Adrenal gland (tissue), 9 donors: ENCODE measurements at regions not wholly inside any gene's neighbourhood (a gene's known extent, or its start where the extent isn't known, plus 50 kb on each side); places are given as distances from the start of the nearest gene placed in this dataset.

Experiments used
- DNase-seq, 7 donors: peaks; one replicate each; pipeline ENCODE4 v3.0.0-alpha.2; 2019 to 2020
- H3K27ac ChIP-seq, 5 donors: fragments of 200-600 bp; sonication (generic) in 4 of 5; 1 replicate in 3 of 5; 2 replicates in 2 of 5; pipeline versions ENCODE4 v1.5.1 to v1.8.0; 2016 to 2020; ENCODE audit warnings: mild to moderate bottlenecking in 1 of 5
- H3K27me3 ChIP-seq: fragments of 200-600 bp; 2 replicates; pipeline ENCODE4 v1.8.0; 2021
- H3K36me3 ChIP-seq, 2 donors: fragments of 200-600 bp; replicated peaks in 1 of 2; 1 replicate in 1 of 2; 2 replicates in 1 of 2; pipeline versions ENCODE4 v1.5.1 to v1.8.0; 2018 to 2022
- H3K4me1 ChIP-seq, 2 donors: fragments of 200-600 bp; replicated peaks in 1 of 2; 1 replicate in 1 of 2; 2 replicates in 1 of 2; pipeline versions ENCODE4 v1.5.1 to v1.8.0; 2018 to 2021
- H3K4me3 ChIP-seq, 4 donors: fragments of 200-600 bp; sonication (generic) in 3 of 4; one replicate each; pipeline ENCODE4 v1.5.1; 2016 to 2018
- H3K9me3 ChIP-seq, 3 donors: fragments of 200-600 bp; sonication (generic) in 1 of 3; replicated peaks in 1 of 3; 1 replicate in 2 of 3; 2 replicates in 1 of 3; pipeline versions ENCODE4 v1.5.1 to v1.8.0; 2016 to 2021
- POLR2A ChIP-seq, 2 donors: fragments of 450-650 bp; IDR thresholded peaks; one replicate each; pipeline ENCODE4 v1.6.1; 2017; ENCODE audit warnings: antibody characterized with exemption in 2 of 2, mild to moderate bottlenecking in 2 of 2, moderate library complexity in 1 of 2
- WGBS, 4 donors: extraction: QIAGEN DNeasy Blood & Tissue Kit in 2 of 4; methylation state at CpG; one replicate each; pipeline versions ENCODE4 v1.1.5 to v1.1.7; 2013 to 2017; 5-methylcytosine and 5-hydroxymethylcytosine counted together
- intact Hi-C, 2 donors: fragments of 100-400 bp; cut with DNase I; formaldehyde crosslinking; loops; one replicate each; pipeline versions ENCODE4 v1.14.1 to v1.15.0; 2022 to 2023
- TF ChIP-seq, protein P1 (sequence below), 6 experiments: fragments of 450-650 bp in 4 of 6; fragments of 200-600 bp in 2 of 6; sonication (generic) in 1 of 6; IDR thresholded peaks; 1 replicate in 5 of 6; 2 replicates in 1 of 6; pipeline versions ENCODE4 v1.5.1 to v1.8.0; 2016 to 2021; ENCODE audit warnings: antibody characterized with exemption in 6 of 6, mild to moderate bottlenecking in 2 of 6, moderate library complexity in 1 of 6
- donor health status: healthy with polysubstance abuse.
- donor health status: Bipolar disorder and iron deficiency.
- donor health status: DM: yes; HTN: yes; CAD: no.
- donor health status: DM: no; HTN: no; CAD: no.
- donor health status: DM: no; HTN: no; CAD: no.

DNA sequence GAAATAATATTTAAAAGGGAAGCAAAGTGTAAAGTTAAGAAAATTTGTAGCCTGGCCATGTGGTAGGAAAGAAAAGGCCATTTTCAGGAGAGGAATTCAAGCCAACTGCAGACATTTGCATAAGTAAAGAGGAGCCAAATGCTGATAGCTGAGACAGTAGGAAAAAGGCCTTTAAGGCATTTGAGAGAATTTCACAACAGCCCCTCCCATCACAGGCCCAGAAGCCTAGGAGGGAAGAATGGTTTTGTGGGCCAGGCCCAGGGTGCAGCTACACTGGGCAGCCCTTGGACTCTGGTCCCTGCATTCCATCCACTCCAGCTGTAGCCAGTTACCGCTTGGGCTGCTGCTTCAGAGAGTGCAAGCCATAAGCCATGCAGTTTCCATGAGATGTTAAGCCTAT is 1556.8 kb downstream of the EFNA5 start:
- intact Hi-C loops = no loop called here
- Histone ChIP-seq H3K27me3 (no peaks in the 10 kb centered on the region), H3K4me1 (no peaks in the 10 kb centered on the region), H3K36me3 (no peaks in the 10 kb centered on the region), H3K4me3 (no peak overlapping the region), H3K9me3 (no peaks in the 10 kb centered on the region), H3K27ac (no peak overlapping the region)
- 90 to 100% (median 96%) methylated on average over 1 of the region's 1 CpG for WGBS, 4 donors
- TF ChIP-seq POLR2A (IDR thresholded peaks at IDR 0.05) = no peak
- TF ChIP-seq, protein P1, sequence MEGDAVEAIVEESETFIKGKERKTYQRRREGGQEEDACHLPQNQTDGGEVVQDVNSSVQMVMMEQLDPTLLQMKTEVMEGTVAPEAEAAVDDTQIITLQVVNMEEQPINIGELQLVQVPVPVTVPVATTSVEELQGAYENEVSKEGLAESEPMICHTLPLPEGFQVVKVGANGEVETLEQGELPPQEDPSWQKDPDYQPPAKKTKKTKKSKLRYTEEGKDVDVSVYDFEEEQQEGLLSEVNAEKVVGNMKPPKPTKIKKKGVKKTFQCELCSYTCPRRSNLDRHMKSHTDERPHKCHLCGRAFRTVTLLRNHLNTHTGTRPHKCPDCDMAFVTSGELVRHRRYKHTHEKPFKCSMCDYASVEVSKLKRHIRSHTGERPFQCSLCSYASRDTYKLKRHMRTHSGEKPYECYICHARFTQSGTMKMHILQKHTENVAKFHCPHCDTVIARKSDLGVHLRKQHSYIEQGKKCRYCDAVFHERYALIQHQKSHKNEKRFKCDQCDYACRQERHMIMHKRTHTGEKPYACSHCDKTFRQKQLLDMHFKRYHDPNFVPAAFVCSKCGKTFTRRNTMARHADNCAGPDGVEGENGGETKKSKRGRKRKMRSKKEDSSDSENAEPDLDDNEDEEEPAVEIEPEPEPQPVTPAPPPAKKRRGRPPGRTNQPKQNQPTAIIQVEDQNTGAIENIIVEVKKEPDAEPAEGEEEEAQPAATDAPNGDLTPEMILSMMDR (IDR thresholded peaks at IDR 0.05) = no peak
- no peak for DNase-seq

DNA sequence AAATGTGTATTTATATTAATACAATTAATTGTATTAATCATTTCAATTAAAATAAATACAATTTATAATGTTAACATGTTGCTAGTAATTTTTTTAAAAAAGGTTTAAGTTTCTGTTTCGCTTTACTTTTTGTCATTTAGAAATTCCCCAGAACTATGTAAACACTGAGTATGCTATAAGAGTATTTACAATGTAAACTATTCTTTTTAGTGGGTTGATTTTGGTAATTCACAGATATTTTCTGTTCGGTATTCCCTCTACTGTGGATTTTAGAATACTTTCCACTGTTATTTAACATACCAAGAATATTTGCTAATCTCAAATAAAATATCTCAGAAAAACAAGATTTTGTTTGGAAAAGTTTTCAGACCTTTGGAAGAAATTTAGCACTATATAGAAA is 1564.4 kb downstream of the EFNA5 start:
- Histone ChIP-seq H3K4me1 (no peaks in the 10 kb centered on the region), H3K9me3 (no peaks in the 10 kb centered on the region), H3K27me3 (no peaks in the 10 kb centered on the region), H3K27ac (no peak overlapping the region), H3K4me3 (no peak overlapping the region), H3K36me3 (no peaks in the 10 kb centered on the region)
- DNase-seq = no peak
- TF ChIP-seq, protein P1 (IDR thresholded peaks at IDR 0.05) = no peak
- no peak for TF ChIP-seq POLR2A (IDR thresholded peaks at IDR 0.05)
- intact Hi-C loops = no loop called here
- WGBS, 4 donors = 70 to 82% (median 75%) methylated on average over 2 of the region's 2 CpGs

DNA sequence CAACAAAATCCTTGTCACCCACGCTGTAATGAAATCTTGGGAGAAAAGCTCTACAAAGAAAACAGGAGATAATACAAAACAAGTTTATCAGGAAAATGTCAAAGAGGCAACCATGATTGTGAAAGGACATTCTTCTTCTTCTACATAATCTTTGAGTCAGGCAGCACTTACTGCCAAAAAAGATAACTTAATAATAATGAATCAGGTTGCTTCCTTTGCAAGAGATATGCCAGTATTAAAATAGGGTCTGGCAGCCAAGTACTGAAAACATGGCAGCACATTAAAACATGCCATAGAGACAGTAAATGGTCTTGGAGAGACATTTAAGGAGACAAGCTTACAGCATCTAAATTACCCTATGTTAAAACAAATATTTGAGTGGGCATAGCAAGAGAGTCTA is 1573.4 kb downstream of the EFNA5 start:
- Histone ChIP-seq H3K27ac (no peak overlapping the region), H3K9me3 (no peaks in the 10 kb centered on the region), H3K4me1 (peaks cover 0 to 3% of the 10 kb centered on the region in 2 donors), H3K4me3 (no peak overlapping the region), H3K36me3 (no peaks in the 10 kb centered on the region), H3K27me3 (no peaks in the 10 kb centered on the region)
- WGBS, 4 donors = 14 to 37% (median 28%) methylated on average over 1 of the region's 1 CpG
- DNase-seq = no peak
- no peak for TF ChIP-seq POLR2A (IDR thresholded peaks at IDR 0.05)
- TF ChIP-seq, protein P1 (IDR thresholded peaks at IDR 0.05) = no peak
- intact Hi-C loops = no loop called here

DNA sequence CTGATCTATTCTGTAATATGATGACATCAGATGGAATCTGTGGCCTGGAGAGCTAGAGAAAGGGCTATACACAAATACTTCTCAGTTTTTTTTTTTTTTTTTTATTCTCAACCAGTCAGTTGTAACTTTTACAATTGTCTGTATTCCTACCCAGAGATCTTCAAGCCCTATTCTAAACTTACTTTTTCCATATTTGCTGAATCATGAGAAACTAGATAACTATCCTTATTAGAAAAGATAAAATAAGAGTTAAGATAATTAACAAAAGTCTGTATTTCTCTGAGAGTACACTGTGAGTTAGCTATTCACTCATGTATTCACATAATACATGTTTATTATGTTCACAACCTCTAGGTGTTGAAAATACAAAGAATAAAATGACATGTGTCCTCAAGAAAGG is 1575.9 kb downstream of the EFNA5 start:
- no peak overlapping the region for H3K4me3 ChIP-seq
- no peaks in the 10 kb centered on the region for H3K9me3 ChIP-seq
- peaks cover 0 to 3% of the 10 kb centered on the region in 2 donors for H3K4me1 ChIP-seq
- DNase-seq = no peak
- H3K27me3 ChIP-seq = no peaks in the 10 kb centered on the region
- TF ChIP-seq POLR2A (IDR thresholded peaks at IDR 0.05) = no peak
- TF ChIP-seq, protein P1 (IDR thresholded peaks at IDR 0.05) = no peak
- H3K27ac ChIP-seq = no peak overlapping the region
- no peaks in the 10 kb centered on the region for H3K36me3 ChIP-seq
- intact Hi-C loops = no loop called here
